WERI-Rb-1 (cell line): ENCODE measurements at regions not wholly inside any gene's neighbourhood (a gene's known extent, or its start where the extent isn't known, plus 50 kb on each side); places are given as distances from the start of the nearest gene placed in this dataset.

Experiments
- DNase-seq: peaks from one replicate; pipeline ENCODE4 v3.0.0-alpha.2; 2020
- H3K27ac ChIP-seq: fragments of 250-450 bp; sonication (Bioruptor Pico); 2 replicates; pipeline ENCODE4 v1.5.1; 2020; ENCODE audit warnings: mild to moderate bottlenecking, moderate library complexity
- H3K27me3 ChIP-seq: fragments of 250-450 bp; sonication (Bioruptor Pico); 2 replicates; pipeline ENCODE4 v1.5.1; 2021; ENCODE audit warnings: mild to moderate bottlenecking, low read depth, moderate library complexity; ENCODE audit not compliant: insufficient read depth, severe bottlenecking
- H3K36me3 ChIP-seq: fragments of 250-450 bp; sonication (Bioruptor Pico); 2 replicates; pipeline ENCODE4 v1.5.1; 2020; ENCODE audit warnings: mild to moderate bottlenecking, moderate library complexity
- H3K4me3 ChIP-seq: 2 replicates; pipeline ENCODE4 v1.5.1; 2011; ENCODE audit warnings: low read depth, mild to moderate bottlenecking, control low read depth, low read length
- H3K9me3 ChIP-seq: fragments of 250-450 bp; sonication (Bioruptor Pico); 2 replicates; pipeline ENCODE4 v1.5.1; 2021; ENCODE audit warnings: mild to moderate bottlenecking, moderate library complexity; ENCODE audit not compliant: severe bottlenecking
- CTCF ChIP-seq: IDR thresholded peaks from 2 replicates; pipeline ENCODE4 v1.5.1; 2011; ENCODE audit warnings: low read depth, mild to moderate bottlenecking, control low read depth, inconsistent platforms, low read length

GRCh38 chr11:33984682-33985389, 66.7 kb upstream of the CAPRIN1 start:
- no peak for TF ChIP-seq CTCF
- no peaks in the 10 kb centered on the region for H3K36me3 ChIP-seq
- no peak overlapping the region for H3K4me3 ChIP-seq
- no peak for DNase-seq
- H3K27me3 ChIP-seq: no peaks in the 10 kb centered on the region
- no peaks in the 10 kb centered on the region for H3K9me3 ChIP-seq
- H3K27ac ChIP-seq: no peak overlapping the region

GRCh38 chr11:33982661-33983060, 68.9 kb upstream of the CAPRIN1 start:
- H3K27me3 ChIP-seq: no peaks in the 10 kb centered on the region
- H3K9me3 ChIP-seq: no peaks in the 10 kb centered on the region
- H3K27ac ChIP-seq: no peak overlapping the region
- no peak for DNase-seq
- no peaks in the 10 kb centered on the region for H3K36me3 ChIP-seq
- no peak for TF ChIP-seq CTCF
- H3K4me3 ChIP-seq: no peak overlapping the region

- Histone ChIP-seq H3K36me3 (no peaks in the 10 kb centered on the region), H3K9me3 (no peaks in the 10 kb centered on the region), H3K4me3 (no peak overlapping the region), H3K27ac (no peak overlapping the region), H3K27me3 (no peaks in the 10 kb centered on the region)
- no peak for DNase-seq
- no peak for TF ChIP-seq CTCF
These were observed 70.6 kb upstream of the CAPRIN1 start for GRCh38 chr11:33980897-33981296.

GRCh38 chr11:33978376-33978775, 73.2 kb upstream of the CAPRIN1 start:
- no peak overlapping the region for H3K4me3 ChIP-seq
- no peaks in the 10 kb centered on the region for H3K9me3 ChIP-seq
- DNase-seq: no peak
- no peak for TF ChIP-seq CTCF
- H3K27ac ChIP-seq: no peak overlapping the region; the same call in 1 of the 2 replicates
- no peaks in the 10 kb centered on the region for H3K27me3 ChIP-seq
- H3K36me3 ChIP-seq: no peaks in the 10 kb centered on the region

GRCh38 chr11:33977676-33978075, 73.9 kb upstream of the CAPRIN1 start:
- H3K27me3 ChIP-seq: no peaks in the 10 kb centered on the region
- TF ChIP-seq CTCF: no peak
- H3K4me3 ChIP-seq: no peak overlapping the region
- DNase-seq: no peak
- H3K36me3 ChIP-seq: no peaks in the 10 kb centered on the region
- no peaks in the 10 kb centered on the region for H3K9me3 ChIP-seq
- H3K27ac ChIP-seq: peak overlapping the region; percentile 39; the same call in 1 of the 2 replicates
